ENCODE measurements at regions not wholly inside any gene's neighbourhood (a gene's known extent, or its start where the extent isn't known, plus 50 kb on each side); places are given as distances from the start of the nearest gene placed in this dataset.

- intact Hi-C loops (cut with DNase I), result no loop called here
- Histone ChIP-seq H3K36me3 (no peaks in the 10 kb centered on the region), H3K27ac (no peak overlapping the region), H3K27me3 (no peaks in the 10 kb centered on the region), H3K4me1 (no peaks in the 10 kb centered on the region), H3K4me3 (no peak overlapping the region), H3K9me3 (no peaks in the 10 kb centered on the region)
- DNase-seq (ENCODE audit: extremely low spot score in 2 of 2), result no peak
- TF ChIP-seq POLR2AphosphoS5 (IDR thresholded peaks at IDR 0.05; ENCODE audit: insufficient read depth in 1 of 2, low read depth in 1 of 2) (no peak), POLR2A (IDR thresholded peaks at IDR 0.05) (no peak), CTCF (IDR thresholded peaks at IDR 0.05) (no peak)
These were observed 1943.0 kb downstream of the MRPL39 start for GRCh38 chr21:23664193-23664694.

GRCh38 chr21:23660560-23660959 lies 1946.7 kb downstream of the MRPL39 start:
- TF ChIP-seq POLR2A (IDR thresholded peaks at IDR 0.05) (no peak), POLR2AphosphoS5 (IDR thresholded peaks at IDR 0.05; ENCODE audit: insufficient read depth in 1 of 2, low read depth in 1 of 2) (no peak), CTCF (IDR thresholded peaks at IDR 0.05) (no peak)
- H3K27ac ChIP-seq, result no peak overlapping the region
- intact Hi-C loops (cut with DNase I), result no loop called here
- H3K36me3 ChIP-seq, result no peaks in the 10 kb centered on the region
- no peaks in the 10 kb centered on the region for H3K9me3 ChIP-seq
- no peaks in the 10 kb centered on the region for H3K27me3 ChIP-seq
- no peak for DNase-seq (ENCODE audit: extremely low spot score in 2 of 2)
- no peak overlapping the region for H3K4me3 ChIP-seq
- no peaks in the 10 kb centered on the region for H3K4me1 ChIP-seq

- no peaks in the 10 kb centered on the region for H3K4me1 ChIP-seq
- TF ChIP-seq CTCF (IDR thresholded peaks at IDR 0.05) (no peak), POLR2A (IDR thresholded peaks at IDR 0.05) (no peak), POLR2AphosphoS5 (IDR thresholded peaks at IDR 0.05; ENCODE audit: insufficient read depth in 1 of 2, low read depth in 1 of 2) (no peak)
- no peaks in the 10 kb centered on the region for H3K27me3 ChIP-seq
- H3K9me3 ChIP-seq, result no peaks in the 10 kb centered on the region
- no peak for DNase-seq (ENCODE audit: extremely low spot score in 2 of 2)
- intact Hi-C loops (cut with DNase I), result no loop called here
- no peak overlapping the region for H3K27ac ChIP-seq
- H3K4me3 ChIP-seq, result no peak overlapping the region
- H3K36me3 ChIP-seq, result no peaks in the 10 kb centered on the region
These were observed 1962.5 kb downstream of the MRPL39 start for GRCh38 chr21:23644768-23645167.

GRCh38 chr21:23639721-23640120 lies 1967.6 kb downstream of the MRPL39 start:
- intact Hi-C loops (cut with DNase I), result no loop called here
- no peaks in the 10 kb centered on the region for H3K27me3 ChIP-seq
- H3K4me3 ChIP-seq, result no peak overlapping the region
- no peak for TF ChIP-seq POLR2A (IDR thresholded peaks at IDR 0.05)
- no peak for TF ChIP-seq CTCF (IDR thresholded peaks at IDR 0.05)
- no peak for TF ChIP-seq POLR2AphosphoS5 (IDR thresholded peaks at IDR 0.05; ENCODE audit: insufficient read depth in 1 of 2, low read depth in 1 of 2)
- no peak overlapping the region for H3K27ac ChIP-seq
- H3K36me3 ChIP-seq, result no peaks in the 10 kb centered on the region
- no peak for DNase-seq (ENCODE audit: extremely low spot score in 2 of 2)
- no peaks in the 10 kb centered on the region for H3K9me3 ChIP-seq
- no peaks in the 10 kb centered on the region for H3K4me1 ChIP-seq

GRCh38 chr21:23638131-23638695 lies 1969.1 kb downstream of the MRPL39 start:
- no peaks in the 10 kb centered on the region for H3K9me3 ChIP-seq
- H3K27ac ChIP-seq, result no peak overlapping the region
- intact Hi-C loops (cut with DNase I), result no loop called here
- no peaks in the 10 kb centered on the region for H3K4me1 ChIP-seq
- DNase-seq (ENCODE audit: extremely low spot score in 2 of 2), result no peak
- no peaks in the 10 kb centered on the region for H3K27me3 ChIP-seq
- H3K36me3 ChIP-seq, result no peaks in the 10 kb centered on the region
- H3K4me3 ChIP-seq, result no peak overlapping the region
- TF ChIP-seq POLR2A (IDR thresholded peaks at IDR 0.05) (no peak), POLR2AphosphoS5 (IDR thresholded peaks at IDR 0.05; ENCODE audit: insufficient read depth in 1 of 2, low read depth in 1 of 2) (no peak), CTCF (IDR thresholded peaks at IDR 0.05) (no peak)

Measured in vagina (tissue), 2 donors.